Endothelial cell of umbilical vein (primary cell): ENCODE measurements at regions not wholly inside any gene's neighbourhood (a gene's known extent, or its start where the extent isn't known, plus 50 kb on each side); places are given as distances from the start of the nearest gene placed in this dataset.

ENCODE experiments used
- BruUV-seq: library from RNA; stranded (reverse); fragments of 400-500 nt; replicated peaks from 2 replicates; lab custom pipeline; 2021; lab: Mats Ljungman, UMichigan
- CTCF ChIA-PET: fragments of 300-600, 350-600 bp; sonication (Branson Sonifier 250); formaldehyde crosslinking; loops from one replicate; lab custom pipeline; 2021; ENCODE audit warnings: antibody characterized with exemption, inconsistent platforms; lab: Charles Lee
- POLR2A ChIA-PET: fragments of 300-600, 350-600 bp; sonication (Branson Sonifier 250); formaldehyde crosslinking; loops from one replicate; lab custom pipeline; 2021; ENCODE audit warnings: antibody characterized with exemption, inconsistent platforms; lab: Charles Lee
- DNase-seq: peaks from one replicate; pipeline ENCODE4 v3.0.0-alpha.2; 2011; ENCODE audit warnings: low read depth, low spot score
- FAIRE-seq: peaks from 2 replicates; lab custom pipeline; 2011; peaks lifted over from hg19 to GRCh38; lab: Jason Lieb, UNC
- H2AFZ ChIP-seq: 2 replicates; pipeline ENCODE4 v1.6.0; 2012; ENCODE audit warnings: low read depth, low read length, control low read depth, inconsistent platforms
- H3K27ac ChIP-seq: 2 replicates; pipeline ENCODE4 v1.5.1; 2011; ENCODE audit warnings: low read depth, mild to moderate bottlenecking, control low read depth, low read length, moderate library complexity; ENCODE audit not compliant: insufficient read depth
- H3K27me3 ChIP-seq, 2 experiments: 2 replicates each; pipeline versions ENCODE4 v1.6.0 to v1.6.1; 2011; ENCODE audit warnings: low read length in 2 of 2, mixed read lengths in 1 of 2; ENCODE audit not compliant: control insufficient read depth in 2 of 2, insufficient read depth in 2 of 2
- H3K36me3 ChIP-seq, 2 experiments: 2 replicates in 1 of 2; 3 replicates in 1 of 2; pipeline ENCODE4 v1.5.1; 2011; ENCODE audit warnings: low read length in 2 of 2, mild to moderate bottlenecking in 1 of 2, moderate library complexity in 1 of 2; ENCODE audit not compliant: control insufficient read depth in 2 of 2, insufficient read depth in 2 of 2; ENCODE audit errors: extremely low read depth in 1 of 2
- H3K4me1 ChIP-seq: 3 replicates; pipeline ENCODE4 v1.5.1; 2011; ENCODE audit warnings: mild to moderate bottlenecking, low read length; ENCODE audit not compliant: control insufficient read depth, insufficient read depth; ENCODE audit errors: extremely low read depth
- H3K4me2 ChIP-seq: 2 replicates; pipeline ENCODE4 v1.6.1; 2011; ENCODE audit warnings: low read length, control low read depth, mixed read lengths; ENCODE audit not compliant: insufficient read depth
- H3K4me3 ChIP-seq, 3 experiments: fragments of 200-600 bp in 1 of 3; sonication (generic), shearing (Covaris generic) in 1 of 3; replicated peaks in 1 of 3; 2 replicates each; pipeline ENCODE4 v1.5.1; 2011 to 2016; ENCODE audit warnings: control low read depth in 3 of 3, low read length in 3 of 3, mild to moderate bottlenecking in 2 of 3, inconsistent platforms in 1 of 3, low read depth in 1 of 3, moderate library complexity in 1 of 3; ENCODE audit not compliant: insufficient read depth in 1 of 3
- H3K79me2 ChIP-seq: 2 replicates; pipeline ENCODE4 v1.6.0; 2012; ENCODE audit warnings: low read length, inconsistent platforms; ENCODE audit not compliant: control insufficient read depth, insufficient read depth
- H3K9ac ChIP-seq: replicated peaks from 2 replicates; pipeline ENCODE3; 2011; ENCODE audit warnings: low read length, control low read depth; ENCODE audit not compliant: insufficient read depth; ENCODE audit errors: extremely low read depth
- H3K9me1 ChIP-seq: replicated peaks from 3 replicates; pipeline ENCODE4 v1.6.0; 2011; ENCODE audit warnings: mild to moderate bottlenecking, low read length; ENCODE audit not compliant: control insufficient read depth, insufficient read depth; ENCODE audit errors: extremely low read depth
- H3K9me3 ChIP-seq: replicated peaks from 2 replicates; pipeline ENCODE4 v1.5.1; 2012; ENCODE audit warnings: low read length, inconsistent platforms; ENCODE audit not compliant: control insufficient read depth, insufficient read depth
- H4K20me1 ChIP-seq: replicated peaks from 2 replicates; pipeline ENCODE3; 2011; ENCODE audit warnings: mild to moderate bottlenecking, low read length; ENCODE audit not compliant: control insufficient read depth, insufficient read depth; ENCODE audit errors: extremely low read depth
- FOS ChIP-seq: IDR thresholded peaks from 2 replicates; pipeline ENCODE4 v1.6.1; 2011; ENCODE audit warnings: mild to moderate bottlenecking, low read length, moderate library complexity, borderline replicate concordance; ENCODE audit not compliant: insufficient read depth
- JUN ChIP-seq: IDR thresholded peaks from 2 replicates; pipeline ENCODE4 v1.6.1; 2011; ENCODE audit warnings: borderline replicate concordance, low read depth; ENCODE audit not compliant: insufficient read length, insufficient read depth
- MYC ChIP-seq: IDR thresholded peaks from one replicate; pipeline ENCODE4 v1.6.1; 2011; ENCODE audit warnings: mild to moderate bottlenecking, low read depth, low read length
- POLR2A ChIP-seq: IDR thresholded peaks from 2 replicates; pipeline ENCODE4 v1.6.1; 2012; ENCODE audit warnings: low read depth, mild to moderate bottlenecking, control low read depth, low read length
- POLR2AphosphoS5 ChIP-seq: IDR thresholded peaks from 2 replicates; pipeline ENCODE4 v1.6.1; 2012; ENCODE audit warnings: low read depth, mild to moderate bottlenecking, control low read depth, low read length, moderate library complexity; ENCODE audit not compliant: insufficient read depth
- dilution Hi-C: fragments of 300-500 bp; cut with MboI; formaldehyde crosslinking; loops from one replicate; pipeline ENCODE4 v1.15.0; 2019; ENCODE audit warnings: low sequenced_read_pairs; ENCODE audit not compliant: extremely low pct_ligation_motif_present
- intact Hi-C: fragments of 100-400 bp; cut with micrococcal nuclease; formaldehyde crosslinking; loops from one replicate; pipeline ENCODE4 v1.10.0; 2022
- TF ChIP-seq, protein P1 (sequence below), 2 donors: IDR thresholded peaks; 1 replicate in 1 of 2; 2 replicates in 1 of 2; pipeline ENCODE4 v1.5.1; 2011; ENCODE audit warnings: low read length in 2 of 2, mild to moderate bottlenecking in 2 of 2, moderate library complexity in 2 of 2, control low read depth in 1 of 2, inconsistent platforms in 1 of 2, low read depth in 1 of 2; ENCODE audit not compliant: insufficient read depth in 1 of 2; ENCODE audit errors: extremely low read depth in 1 of 2
- TF ChIP-seq, protein P2 (sequence below): IDR thresholded peaks from 2 replicates; pipeline ENCODE4 v1.6.1; 2011; ENCODE audit not compliant: insufficient read depth, insufficient read length

DNA sequence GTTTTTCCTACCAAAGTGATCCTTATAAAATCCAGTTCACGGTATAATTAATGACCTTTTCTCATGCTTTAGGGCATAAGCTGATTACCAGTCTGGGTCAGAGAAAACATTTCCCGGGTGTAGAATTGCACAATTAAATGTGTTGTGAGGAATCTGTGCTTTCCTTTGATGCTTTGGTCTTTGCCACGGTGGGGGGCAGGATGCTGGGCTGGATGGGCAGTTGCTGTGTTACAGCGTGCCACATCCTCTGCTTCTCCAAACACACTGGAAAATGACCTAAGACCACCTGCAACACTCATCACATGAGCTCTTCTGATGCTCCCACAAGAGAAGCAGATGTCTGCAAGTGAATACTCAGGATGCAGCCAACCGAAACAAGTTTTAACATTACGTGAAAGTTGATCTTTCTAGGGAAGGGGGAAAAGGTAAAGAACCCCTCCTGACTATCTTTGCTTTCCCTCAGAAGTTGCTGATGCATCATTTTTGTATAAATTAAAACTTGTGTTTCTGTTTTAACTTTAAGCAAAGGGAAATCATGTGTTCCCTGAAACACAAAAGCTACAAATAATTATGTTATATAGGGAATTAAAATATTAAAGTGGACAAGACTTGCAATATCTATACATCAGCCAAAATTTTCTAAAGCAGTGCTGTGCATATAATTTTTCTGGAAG lies 515.3 kb upstream of the NR5A2 start:
- CTCF ChIA-PET: interaction anchor here (1.1 kb wide), 1 partner anchor 27 kb away, joined by 3 read pairs; no protein-coding TSS in a partner anchor
- Histone ChIP-seq H3K9me3 (no peaks in the 10 kb centered on the region), H3K79me2 (no peaks in the 10 kb centered on the region), H3K9ac (no peak overlapping the region), H3K27ac (no peak overlapping the region), H3K4me3 (no peak overlapping the region), H4K20me1 (no peaks in the 10 kb centered on the region), H3K9me1 (no peaks in the 10 kb centered on the region), H2AFZ (no peak overlapping the region), H3K36me3 (no peaks in the 10 kb centered on the region), H3K4me2 (no peak overlapping the region), H3K4me1 (no peaks in the 10 kb centered on the region), H3K27me3 (peaks cover 2 to 4% of the 10 kb centered on the region in 2 experiments)
- BruUV-seq: no TSS peak
- FAIRE-seq (no peak), DNase-seq (no peak)
- dilution Hi-C loops (no loop called here), intact Hi-C loops (no loop called here)
- POLR2A ChIA-PET: no interaction called here
- TF ChIP-seq POLR2AphosphoS5 (no peak), JUN (no peak), POLR2A (no peak), FOS (no peak), MYC (no peak)
- TF ChIP-seq, protein P1, sequence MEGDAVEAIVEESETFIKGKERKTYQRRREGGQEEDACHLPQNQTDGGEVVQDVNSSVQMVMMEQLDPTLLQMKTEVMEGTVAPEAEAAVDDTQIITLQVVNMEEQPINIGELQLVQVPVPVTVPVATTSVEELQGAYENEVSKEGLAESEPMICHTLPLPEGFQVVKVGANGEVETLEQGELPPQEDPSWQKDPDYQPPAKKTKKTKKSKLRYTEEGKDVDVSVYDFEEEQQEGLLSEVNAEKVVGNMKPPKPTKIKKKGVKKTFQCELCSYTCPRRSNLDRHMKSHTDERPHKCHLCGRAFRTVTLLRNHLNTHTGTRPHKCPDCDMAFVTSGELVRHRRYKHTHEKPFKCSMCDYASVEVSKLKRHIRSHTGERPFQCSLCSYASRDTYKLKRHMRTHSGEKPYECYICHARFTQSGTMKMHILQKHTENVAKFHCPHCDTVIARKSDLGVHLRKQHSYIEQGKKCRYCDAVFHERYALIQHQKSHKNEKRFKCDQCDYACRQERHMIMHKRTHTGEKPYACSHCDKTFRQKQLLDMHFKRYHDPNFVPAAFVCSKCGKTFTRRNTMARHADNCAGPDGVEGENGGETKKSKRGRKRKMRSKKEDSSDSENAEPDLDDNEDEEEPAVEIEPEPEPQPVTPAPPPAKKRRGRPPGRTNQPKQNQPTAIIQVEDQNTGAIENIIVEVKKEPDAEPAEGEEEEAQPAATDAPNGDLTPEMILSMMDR (IDR thresholded peaks at IDR 0.05; ENCODE audit: extremely low read depth in 1 of 2, insufficient read depth in 1 of 2, low read depth in 1 of 2, low read length in 2 of 2): no peak
- TF ChIP-seq, protein P2, sequence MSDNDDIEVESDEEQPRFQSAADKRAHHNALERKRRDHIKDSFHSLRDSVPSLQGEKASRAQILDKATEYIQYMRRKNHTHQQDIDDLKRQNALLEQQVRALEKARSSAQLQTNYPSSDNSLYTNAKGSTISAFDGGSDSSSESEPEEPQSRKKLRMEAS: no peak
